Neural cell (in vitro differentiated cells): ENCODE measurements at regions not wholly inside any gene's neighbourhood (a gene's known extent, or its start where the extent isn't known, plus 50 kb on each side); places are given as distances from the start of the nearest gene placed in this dataset.

Experiments used
- CTCF ChIP-seq: fragments of 450-650 bp; IDR thresholded peaks from 2 replicates; pipeline ENCODE4 v1.5.1; 2014; ENCODE audit warnings: antibody characterized with exemption, mild to moderate bottlenecking, moderate library complexity; ENCODE audit not compliant: poor library complexity, severe bottlenecking
- EZH2 ChIP-seq: fragments of 200-600, 300-800 bp; shearing (Covaris generic), sonication (generic); IDR thresholded peaks from 2 replicates; pipeline ENCODE4 v1.6.1; 2014; ENCODE audit warnings: antibody characterized with exemption, low read length, borderline replicate concordance, mild to moderate bottlenecking; ENCODE audit not compliant: insufficient read depth, poor library complexity, severe bottlenecking
- POLR2AphosphoS5 ChIP-seq: IDR thresholded peaks from 2 replicates; pipeline ENCODE4 v1.6.1; 2012

- TF ChIP-seq POLR2AphosphoS5 (no peak), EZH2 (no peak), CTCF (no peak)
Measured at GRCh38 chr3:191961529-191961928, 500.6 kb downstream of the PYDC2 start.
